HUES6 (cell line): ENCODE measurements at regions not wholly inside any gene's neighbourhood (a gene's known extent, or its start where the extent isn't known, plus 50 kb on each side); places are given as distances from the start of the nearest gene placed in this dataset.

Experiments
- H3K27ac ChIP-seq: 2 replicates; pipeline ENCODE4 v1.7.0; 2013; ENCODE audit warnings: low read depth, mild to moderate bottlenecking, low read length, inconsistent platforms
- H3K27me3 ChIP-seq: 2 replicates; pipeline ENCODE4 v1.6.1; 2013; ENCODE audit warnings: low read length; ENCODE audit not compliant: control insufficient read depth, insufficient read depth
- H3K36me3 ChIP-seq: 2 replicates; pipeline ENCODE4 v1.6.1; 2013; ENCODE audit warnings: low read length; ENCODE audit not compliant: control insufficient read depth, insufficient read depth
- H3K4me1 ChIP-seq: 2 replicates; pipeline ENCODE4 v1.6.1; 2013; ENCODE audit warnings: low read length; ENCODE audit not compliant: control insufficient read depth, insufficient read depth
- H3K4me3 ChIP-seq: 2 replicates; pipeline ENCODE4 v1.5.1; 2013; ENCODE audit warnings: low read depth, low read length
- H3K9ac ChIP-seq: one replicate; pipeline ENCODE4 v1.6.1; 2013; ENCODE audit warnings: mild to moderate bottlenecking, low read length
- H3K9me3 ChIP-seq: 2 replicates; pipeline ENCODE4 v1.6.1; 2013; ENCODE audit warnings: low read depth, low read length; ENCODE audit not compliant: control insufficient read depth, insufficient read depth

DNA sequence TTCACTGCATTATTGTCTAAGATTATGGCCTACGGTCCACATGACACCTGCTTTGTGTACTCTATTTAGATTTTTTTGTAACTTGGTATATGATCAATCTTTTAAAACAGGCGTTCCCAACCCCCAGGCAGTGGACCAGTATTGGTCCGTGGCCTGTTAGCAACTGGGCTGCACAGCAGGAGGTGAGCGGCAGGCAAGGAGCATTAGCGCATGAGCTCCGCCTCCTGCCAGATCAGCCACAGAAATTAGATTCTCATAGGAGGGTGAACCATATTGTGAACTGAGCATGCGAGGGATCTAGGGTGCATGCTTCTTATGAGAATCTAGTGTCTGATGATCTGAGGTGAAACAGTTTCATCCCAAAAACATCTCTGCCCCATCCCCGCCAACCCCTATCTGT, 228.4 kb upstream of the NR5A2 start:
- H3K4me1 ChIP-seq = peaks cover 4% of the 10 kb centered on the region
- no peaks in the 10 kb centered on the region for H3K9me3 ChIP-seq
- H3K9ac ChIP-seq = no peak overlapping the region
- H3K27me3 ChIP-seq = no peaks in the 10 kb centered on the region
- no peaks in the 10 kb centered on the region for H3K36me3 ChIP-seq
- no peak overlapping the region for H3K4me3 ChIP-seq
- no peak overlapping the region for H3K27ac ChIP-seq

GRCh38 chr1:199804526-199804925, 223.0 kb upstream of the NR5A2 start:
- H3K9me3 ChIP-seq = no peaks in the 10 kb centered on the region
- no peaks in the 10 kb centered on the region for H3K27me3 ChIP-seq
- H3K4me1 ChIP-seq = no peaks in the 10 kb centered on the region
- H3K9ac ChIP-seq = no peak overlapping the region
- H3K4me3 ChIP-seq = no peak overlapping the region
- no peaks in the 10 kb centered on the region for H3K36me3 ChIP-seq
- no peak overlapping the region for H3K27ac ChIP-seq

DNA sequence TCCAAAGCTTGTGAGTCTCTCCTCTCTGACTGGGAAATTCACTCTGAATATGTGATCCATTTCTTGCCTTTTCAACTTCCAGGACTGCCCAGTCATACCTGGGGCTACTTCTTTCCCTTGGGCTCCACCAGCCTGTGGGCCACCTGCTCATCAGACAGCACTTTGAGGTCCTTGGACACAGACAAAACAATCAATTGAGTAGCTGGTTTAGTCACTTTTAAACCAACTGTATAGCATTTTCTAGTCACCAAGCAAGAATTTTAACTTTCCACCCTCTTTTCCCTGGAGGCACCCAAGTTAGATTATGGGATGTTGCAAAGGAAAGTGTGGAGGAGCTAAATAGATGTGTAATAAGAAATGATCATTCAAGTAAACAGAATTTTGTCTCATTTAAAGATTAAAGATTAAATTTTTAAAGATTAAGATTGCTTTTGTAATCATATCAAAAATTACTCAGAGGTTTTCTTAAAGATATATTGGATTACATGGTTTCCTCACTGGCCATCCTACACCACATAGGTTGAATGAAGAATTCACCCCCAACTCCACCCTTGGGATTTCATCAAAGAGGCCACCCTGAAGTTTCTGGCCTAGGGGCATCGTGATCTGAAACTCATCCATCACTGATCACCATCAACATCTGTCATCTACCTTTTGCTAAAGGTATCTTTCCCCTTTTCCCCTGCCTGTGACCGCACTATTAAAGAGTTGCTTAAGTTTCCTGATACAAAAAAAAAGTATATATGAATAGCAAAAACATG, 219.2 kb upstream of the NR5A2 start:
- Histone ChIP-seq H3K4me3 (no peak overlapping the region), H3K9me3 (no peaks in the 10 kb centered on the region), H3K27me3 (no peaks in the 10 kb centered on the region), H3K27ac (no peak overlapping the region), H3K36me3 (no peaks in the 10 kb centered on the region), H3K9ac (no peak overlapping the region), H3K4me1 (no peaks in the 10 kb centered on the region)

GRCh38 chr1:199809311-199809710, 218.2 kb upstream of the NR5A2 start:
- no peaks in the 10 kb centered on the region for H3K36me3 ChIP-seq
- H3K27ac ChIP-seq = no peak overlapping the region
- no peaks in the 10 kb centered on the region for H3K9me3 ChIP-seq
- no peak overlapping the region for H3K4me3 ChIP-seq
- H3K9ac ChIP-seq = no peak overlapping the region
- no peaks in the 10 kb centered on the region for H3K27me3 ChIP-seq
- no peaks in the 10 kb centered on the region for H3K4me1 ChIP-seq

DNA sequence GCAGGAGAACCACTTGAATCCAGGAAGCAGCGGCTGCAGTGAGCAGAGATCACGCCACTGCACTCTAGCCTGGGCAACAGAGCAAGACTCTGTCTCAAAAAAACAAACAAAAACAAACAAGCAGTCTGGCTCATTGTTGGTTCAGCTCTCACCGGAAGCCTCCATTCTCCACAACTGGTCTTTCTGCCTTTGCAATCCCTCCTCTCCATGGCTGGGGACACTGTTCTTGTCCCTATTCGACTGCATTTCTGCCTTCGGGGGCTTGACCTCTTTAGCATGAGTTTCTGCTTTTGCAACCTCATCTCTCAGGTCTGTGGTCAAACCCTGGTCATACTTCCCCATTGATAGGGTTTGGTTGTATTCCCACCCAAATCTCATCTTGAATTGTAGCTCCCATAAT, 216.3 kb upstream of the NR5A2 start:
- no peaks in the 10 kb centered on the region for H3K4me1 ChIP-seq
- H3K36me3 ChIP-seq = no peaks in the 10 kb centered on the region
- H3K27ac ChIP-seq = no peak overlapping the region
- H3K9me3 ChIP-seq = no peaks in the 10 kb centered on the region
- H3K9ac ChIP-seq = no peak overlapping the region
- no peaks in the 10 kb centered on the region for H3K27me3 ChIP-seq
- no peak overlapping the region for H3K4me3 ChIP-seq

- no peaks in the 10 kb centered on the region for H3K27me3 ChIP-seq
- no peaks in the 10 kb centered on the region for H3K9me3 ChIP-seq
- H3K27ac ChIP-seq = no peak overlapping the region
- H3K4me1 ChIP-seq = no peaks in the 10 kb centered on the region
- no peak overlapping the region for H3K9ac ChIP-seq
- H3K36me3 ChIP-seq = no peaks in the 10 kb centered on the region
- H3K4me3 ChIP-seq = no peak overlapping the region
Measured at GRCh38 chr1:199813198-199813597, 214.3 kb upstream of the NR5A2 start.

- Histone ChIP-seq H3K9me3 (no peaks in the 10 kb centered on the region), H3K4me1 (peaks cover 4% of the 10 kb centered on the region; the same call in 1 of the 2 replicates), H3K9ac (no peak overlapping the region), H3K27ac (no peak overlapping the region), H3K36me3 (no peaks in the 10 kb centered on the region), H3K27me3 (no peaks in the 10 kb centered on the region), H3K4me3 (no peak overlapping the region)
Measured at GRCh38 chr1:199815947-199816346, 211.6 kb upstream of the NR5A2 start.

DNA sequence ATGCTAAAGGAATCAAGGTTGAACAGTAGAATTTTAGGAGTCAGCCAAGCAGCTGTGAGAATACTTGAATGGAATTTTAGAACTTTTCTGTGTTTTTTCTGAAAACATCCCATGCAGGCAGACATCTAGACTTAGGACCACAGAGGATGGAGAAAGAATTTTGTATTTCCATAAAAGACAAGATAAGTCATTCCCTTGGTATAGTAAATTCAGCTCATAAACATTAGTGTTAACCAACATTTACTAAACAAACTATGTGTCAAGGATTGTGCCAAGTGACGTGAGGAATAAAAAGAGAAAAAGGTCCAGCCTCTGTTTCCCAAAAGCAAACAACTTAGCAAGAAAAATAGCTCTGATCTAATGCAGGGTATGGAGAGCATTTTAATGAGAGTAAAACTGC, 210.2 kb upstream of the NR5A2 start:
- Histone ChIP-seq H3K27ac (no peak overlapping the region), H3K36me3 (no peaks in the 10 kb centered on the region), H3K4me3 (no peak overlapping the region), H3K9ac (no peak overlapping the region), H3K4me1 (peaks cover 4% of the 10 kb centered on the region; the same call in 1 of the 2 replicates), H3K27me3 (no peaks in the 10 kb centered on the region), H3K9me3 (no peaks in the 10 kb centered on the region)

DNA sequence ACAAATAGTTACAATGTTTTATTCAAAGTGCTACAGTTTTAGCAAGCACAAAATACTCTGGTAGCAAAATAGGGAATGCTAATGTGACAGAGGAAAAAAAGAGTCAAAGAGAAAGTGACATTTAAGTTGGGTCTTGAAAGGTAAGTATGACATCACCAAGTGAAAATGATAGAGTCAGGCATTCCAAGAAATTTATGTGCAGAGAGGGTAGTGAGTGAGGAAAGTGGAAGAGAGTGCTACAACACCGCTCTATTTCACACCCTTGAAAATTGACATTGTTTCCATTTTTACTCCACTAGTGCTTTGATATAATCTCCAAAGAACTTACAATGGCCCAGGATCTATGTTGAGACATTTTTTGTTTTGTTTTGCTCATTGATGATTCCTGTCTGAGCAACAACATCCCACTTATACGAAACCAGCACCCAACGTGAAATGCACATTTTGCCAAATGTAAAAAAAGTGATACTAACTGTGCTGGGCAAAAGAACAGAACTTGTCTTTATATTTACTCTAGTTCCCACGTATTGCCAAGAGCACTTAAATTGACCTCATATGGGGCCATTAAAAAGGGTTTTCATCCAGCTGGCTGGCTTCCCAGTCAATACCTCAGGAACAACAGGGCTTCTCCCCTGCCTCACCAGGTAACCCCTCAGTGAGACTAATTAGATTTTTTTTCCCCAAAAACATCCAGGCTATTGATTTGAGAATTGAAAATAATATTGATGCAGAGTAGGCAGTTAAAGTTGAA, 206.3 kb upstream of the NR5A2 start:
- H3K27ac ChIP-seq = no peak overlapping the region
- H3K36me3 ChIP-seq = no peaks in the 10 kb centered on the region
- H3K9me3 ChIP-seq = no peaks in the 10 kb centered on the region
- H3K4me1 ChIP-seq = peaks cover 4% of the 10 kb centered on the region; the same call in 1 of the 2 replicates
- H3K27me3 ChIP-seq = no peaks in the 10 kb centered on the region
- H3K4me3 ChIP-seq = no peak overlapping the region
- H3K9ac ChIP-seq = no peak overlapping the region

GRCh38 chr1:199832451-199832850, 195.1 kb upstream of the NR5A2 start:
- Histone ChIP-seq H3K9ac (no peak overlapping the region), H3K27me3 (no peaks in the 10 kb centered on the region), H3K4me1 (no peaks in the 10 kb centered on the region), H3K9me3 (no peaks in the 10 kb centered on the region), H3K36me3 (no peaks in the 10 kb centered on the region), H3K27ac (no peak overlapping the region), H3K4me3 (no peak overlapping the region)

DNA sequence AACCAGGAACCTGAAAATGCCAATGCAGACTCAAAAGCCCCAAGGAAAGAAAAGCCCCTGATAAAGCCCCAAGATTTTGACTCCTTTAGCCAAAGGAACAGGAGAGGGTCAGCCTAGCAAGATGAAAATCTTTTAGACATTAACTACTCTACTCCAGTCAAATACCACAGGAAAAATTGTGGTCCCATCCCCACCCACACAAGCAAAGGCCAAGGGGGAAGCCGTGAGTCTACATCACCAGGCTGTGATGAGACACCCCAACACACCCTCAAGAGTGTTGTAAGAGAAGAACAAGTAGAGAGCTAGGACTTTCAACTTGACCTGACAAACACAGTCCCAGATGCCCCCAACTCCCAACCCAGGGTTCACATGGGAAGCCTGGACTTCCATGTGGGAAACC, 192.8 kb upstream of the NR5A2 start:
- Histone ChIP-seq H3K27ac (no peak overlapping the region), H3K36me3 (no peaks in the 10 kb centered on the region), H3K4me3 (no peak overlapping the region), H3K27me3 (no peaks in the 10 kb centered on the region), H3K9ac (no peak overlapping the region), H3K4me1 (no peaks in the 10 kb centered on the region), H3K9me3 (peaks cover 2% of the 10 kb centered on the region; the same call in 1 of the 2 replicates)
